Stimulated activated CD8-positive, alpha-beta memory T cell treated with anti-CD3 and anti-CD28 coated beads, Interleukin-15, amount 100 ng/mL, for 4 hours (primary cell): ENCODE measurements at regions not wholly inside any gene's neighbourhood (a gene's known extent, or its start where the extent isn't known, plus 50 kb on each side); places are given as distances from the start of the nearest gene placed in this dataset.
"Not testable (repeated sequence)": the region's sequence is repeated elsewhere in the genome, so short reads cannot be mapped to it uniquely, and the experiment has no call there.

ENCODE experiments used
- DNase-seq, 2 donors: peaks; one replicate each; pipeline ENCODE4 v3.0.0-alpha.2; 2020; ENCODE audit warnings: low read depth in 2 of 2

DNA sequence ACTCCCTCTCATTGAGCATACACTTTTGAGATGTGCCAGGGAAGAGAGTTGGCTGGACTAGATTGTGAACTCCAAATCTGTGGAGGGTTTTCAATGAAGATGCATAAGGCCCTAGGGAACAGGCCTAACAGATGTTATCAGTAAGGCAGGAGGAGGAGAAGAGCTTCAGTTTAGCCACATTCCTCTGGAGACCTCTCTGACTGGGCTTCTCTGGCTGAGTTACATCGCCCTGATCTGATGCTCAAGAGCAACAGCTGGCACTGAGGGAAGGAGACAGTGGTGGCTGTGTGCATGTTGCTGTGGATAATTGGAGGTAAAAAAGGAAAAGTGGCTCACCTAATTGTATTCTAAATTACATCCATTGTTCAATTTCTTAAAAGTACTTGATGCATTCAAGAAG, 206.4 kb upstream of the CFAP20DC start:
- DNase-seq: no peak

- no peak for DNase-seq
Observed at GRCh38 chr3:59254976-59255375, 205.2 kb upstream of the CFAP20DC start.

DNA sequence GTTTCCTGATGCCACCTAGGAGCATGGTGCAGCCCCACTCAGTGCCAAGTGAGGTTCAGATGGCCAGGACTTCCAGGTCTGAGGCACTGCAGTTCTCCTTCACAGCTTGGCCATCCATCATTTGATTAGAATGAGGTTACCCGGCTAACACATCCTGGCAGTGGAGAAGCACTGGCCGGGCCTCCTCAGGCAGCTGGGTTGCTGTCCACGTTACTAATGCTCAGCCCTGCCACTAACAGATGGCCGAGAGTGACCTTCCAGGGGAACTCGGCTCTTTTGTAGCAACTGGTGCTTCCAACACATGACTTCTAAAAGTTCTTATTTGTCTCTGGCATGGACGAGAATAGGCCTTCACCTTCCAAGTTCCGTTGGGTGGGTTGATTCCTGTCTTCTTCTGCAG, 204.6 kb upstream of the CFAP20DC start:
- no peak for DNase-seq

DNA sequence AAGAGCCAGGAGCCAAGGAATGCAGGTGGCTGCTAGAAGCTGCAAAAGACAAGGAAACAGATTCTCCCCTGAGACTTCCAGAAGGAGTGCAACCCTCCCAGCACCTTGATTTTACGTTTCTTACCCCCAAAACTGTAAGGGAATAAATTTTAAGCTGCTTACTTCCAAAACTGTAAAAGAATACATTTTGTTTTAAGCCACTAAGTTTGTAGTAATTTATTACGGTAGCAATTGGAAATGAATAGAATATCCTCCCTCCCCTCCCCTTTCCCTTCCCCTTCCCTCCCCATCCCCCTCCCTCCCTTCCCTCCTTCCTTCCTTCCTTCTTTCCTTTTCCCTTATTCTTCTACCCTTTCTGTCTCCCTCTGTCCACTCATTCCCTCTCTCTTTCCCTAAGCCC, 203.7 kb upstream of the CFAP20DC start:
- DNase-seq: no peak

DNA sequence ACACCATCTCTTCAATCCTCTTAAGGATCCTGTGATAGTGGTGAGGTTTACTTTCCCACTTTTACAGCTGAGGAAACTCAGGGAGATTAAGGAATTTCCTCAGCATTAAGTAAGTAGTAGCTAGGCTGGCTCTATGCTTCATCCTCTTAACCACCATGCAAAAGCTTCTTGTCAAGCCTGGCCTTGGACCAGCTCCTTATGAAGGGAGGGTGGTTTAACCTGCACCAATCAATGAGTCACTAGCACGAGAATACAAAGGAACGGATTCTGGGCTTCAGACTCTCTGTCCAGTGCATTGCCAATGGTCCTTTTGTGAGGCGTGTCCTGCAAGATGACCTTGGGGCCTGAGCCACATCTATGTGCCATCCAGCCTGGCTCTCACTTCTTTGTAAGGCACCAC, 202.0 kb upstream of the CFAP20DC start:
- no peak for DNase-seq

GRCh38 chr3:59250600-59250999, 200.8 kb upstream of the CFAP20DC start:
- no peak for DNase-seq

- no peak for DNase-seq
Observed at GRCh38 chr3:59249698-59250361, 200.0 kb upstream of the CFAP20DC start.

GRCh38 chr3:59249004-59249403, 199.2 kb upstream of the CFAP20DC start:
- DNase-seq: no peak

DNA sequence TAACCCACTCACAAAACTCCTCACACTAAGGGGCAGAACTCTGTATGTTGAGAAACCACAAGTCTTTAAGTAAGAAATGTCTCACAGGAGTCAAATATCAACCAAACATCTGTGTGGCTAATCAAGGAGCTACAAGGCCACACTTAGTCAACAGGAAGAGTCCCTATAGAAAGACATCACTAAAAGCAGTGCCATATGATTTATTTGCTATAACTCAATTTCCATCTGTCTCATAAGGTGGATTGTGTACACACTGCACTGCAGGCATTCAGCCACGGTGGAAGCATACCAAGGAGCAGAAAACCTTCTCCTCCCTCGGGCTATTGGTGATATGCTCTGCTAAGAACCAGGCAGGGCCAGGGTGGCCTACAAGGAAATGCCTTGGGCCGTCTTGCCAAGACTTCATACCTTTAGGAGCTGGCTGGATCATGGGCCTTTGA, 197.6 kb upstream of the CFAP20DC start:
- DNase-seq: no peak

GRCh38 chr3:59246719-59247401, 197.0 kb upstream of the CFAP20DC start:
- no peak for DNase-seq

DNA sequence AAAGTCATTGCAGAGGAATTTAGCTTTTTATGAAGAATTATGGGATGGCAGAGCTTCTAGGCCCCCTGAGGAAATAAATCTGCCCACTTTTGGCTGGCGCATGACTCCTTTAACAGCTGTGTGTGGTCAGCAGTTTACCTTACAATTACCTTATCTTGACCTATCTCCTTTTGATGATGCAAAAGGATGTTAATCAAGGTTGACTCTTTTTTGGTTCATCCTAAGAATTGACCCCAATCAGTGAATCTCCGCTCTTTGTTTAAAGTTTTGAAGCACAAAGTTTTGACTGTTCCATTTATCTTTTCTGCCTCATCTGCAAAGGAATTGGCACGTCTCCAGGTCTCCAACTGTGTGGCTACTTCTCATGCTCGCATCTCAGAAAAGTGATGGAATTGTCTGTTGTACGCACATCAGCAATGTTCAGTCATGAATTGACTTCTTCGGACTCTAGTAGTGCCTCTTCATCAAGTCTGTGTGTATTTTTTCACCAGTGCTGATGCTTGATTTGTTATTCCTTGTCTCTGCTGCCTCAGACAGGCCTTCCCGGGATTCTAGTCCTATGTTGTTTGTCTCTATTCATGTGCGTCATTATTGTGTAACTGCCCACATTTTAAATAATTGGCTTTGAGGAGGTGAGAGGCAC, 196.2 kb upstream of the CFAP20DC start:
- DNase-seq: no peak

GRCh38 chr3:59245300-59245858, 195.6 kb upstream of the CFAP20DC start:
- DNase-seq: no peak

- DNase-seq: no peak
Observed at GRCh38 chr3:59244343-59244742, 194.5 kb upstream of the CFAP20DC start.

DNA sequence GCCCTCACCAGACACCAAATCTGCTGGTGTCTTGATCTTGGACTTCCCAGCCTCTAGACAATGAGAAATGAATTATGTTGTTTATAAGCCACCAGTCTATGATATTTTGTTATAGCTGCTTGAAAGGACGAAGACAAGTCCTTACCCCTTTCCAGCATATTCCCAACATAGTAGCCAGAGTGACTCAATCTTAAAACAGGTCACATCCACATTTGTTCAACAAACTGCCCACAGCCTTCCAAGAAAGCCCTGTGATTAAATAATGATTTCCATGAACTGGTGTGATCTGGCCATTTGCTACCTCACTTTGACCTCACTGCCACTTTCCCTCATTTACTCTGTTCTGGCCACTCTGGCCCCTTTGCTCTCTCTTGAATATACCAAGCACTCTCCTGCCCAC, 193.7 kb upstream of the CFAP20DC start:
- DNase-seq: no peak

GRCh38 chr3:59240666-59241255, 190.9 kb upstream of the CFAP20DC start:
- DNase-seq: no peak

DNA sequence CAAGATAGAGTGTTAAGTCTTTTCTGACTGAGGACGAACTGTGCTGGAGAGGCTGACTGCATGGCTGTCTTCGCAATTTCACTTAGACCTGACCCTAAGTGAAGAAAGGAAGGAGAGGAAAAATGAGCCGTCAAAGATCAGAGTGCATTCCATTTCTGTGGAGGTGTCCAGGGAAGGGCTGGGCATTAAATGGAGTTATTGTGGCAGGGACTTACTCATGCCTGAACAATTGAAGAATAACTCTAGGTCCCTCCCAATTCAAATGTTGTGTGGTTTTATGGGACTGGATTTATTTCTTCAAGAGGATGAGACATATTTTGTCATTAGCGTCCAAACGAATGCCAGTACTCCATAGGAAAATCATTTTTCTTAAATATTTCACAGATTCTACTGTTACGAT, 187.3 kb upstream of the CFAP20DC start:
- no peak for DNase-seq

- no peak for DNase-seq
Observed at GRCh38 chr3:59235634-59236012, 185.8 kb upstream of the CFAP20DC start.

- DNase-seq: no peak
Observed at GRCh38 chr3:59234884-59235633, 185.2 kb upstream of the CFAP20DC start.

GRCh38 chr3:59230379-59230778, 180.6 kb upstream of the CFAP20DC start:
- not testable (repeated sequence) for DNase-seq

GRCh38 chr3:59213860-59214259, 164.0 kb upstream of the CFAP20DC start:
- no peak for DNase-seq

DNA sequence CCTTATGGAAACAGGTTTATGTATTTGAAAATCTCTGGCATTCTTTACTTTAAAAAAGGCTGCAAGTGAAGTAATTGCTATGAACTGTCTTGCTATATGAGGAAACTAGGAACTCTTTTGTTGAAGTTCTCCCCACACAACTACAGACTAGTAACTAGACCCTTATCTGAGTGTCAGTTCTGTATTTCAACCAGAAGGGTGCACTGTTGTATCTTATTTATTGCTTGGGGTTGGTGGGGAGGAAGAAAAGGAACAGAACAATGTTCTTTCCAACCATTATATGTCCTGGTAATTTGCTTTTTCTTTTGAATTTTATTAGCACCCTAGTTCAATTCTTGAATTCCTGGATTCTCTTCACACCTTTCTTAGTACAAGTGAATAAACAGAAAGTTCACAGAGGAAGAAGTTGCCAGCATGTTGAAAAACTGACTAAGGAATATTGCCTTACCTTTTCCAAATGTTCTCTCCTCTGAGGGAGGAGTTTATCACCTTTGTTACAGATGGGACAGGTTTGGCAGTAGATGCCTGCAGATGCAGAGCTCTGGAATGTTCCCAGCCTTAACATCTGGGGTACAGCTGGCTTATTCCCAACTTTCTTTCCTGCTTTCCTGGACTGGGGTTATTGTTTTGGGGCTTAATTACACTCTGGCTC, 162.4 kb upstream of the CFAP20DC start:
- no peak for DNase-seq
